GM23248 (cell line): ENCODE measurements at regions not wholly inside any gene's neighbourhood (a gene's known extent, or its start where the extent isn't known, plus 50 kb on each side); places are given as distances from the start of the nearest gene placed in this dataset.

Source experiments
- EZH2 ChIP-seq: fragments of 200-600 bp; sonication (generic); IDR thresholded peaks from 2 replicates; pipeline ENCODE4 v1.6.1; 2018; ENCODE audit warnings: antibody characterized with exemption, mild to moderate bottlenecking; ENCODE audit not compliant: insufficient read depth, poor library complexity, severe bottlenecking
- EZH2phosphoT487 ChIP-seq: fragments of 200-600 bp; sonication (generic); IDR thresholded peaks from 2 replicates; pipeline ENCODE4 v1.6.1; 2018; ENCODE audit warnings: antibody characterized with exemption, moderate library complexity, mild to moderate bottlenecking, low read depth; ENCODE audit not compliant: insufficient read depth

GRCh38 chr9:31445960-31446359, 938.5 kb upstream of the ACO1 start:
- TF ChIP-seq EZH2phosphoT487 = no peak
- no peak for TF ChIP-seq EZH2
